Loucy (cell line): ENCODE measurements at regions not wholly inside any gene's neighbourhood (a gene's known extent, or its start where the extent isn't known, plus 50 kb on each side); places are given as distances from the start of the nearest gene placed in this dataset.

Experiments used
- H2AFZ ChIP-seq: fragments of 200-600 bp; sonication (generic); 2 replicates; pipeline ENCODE4 v1.6.0; 2016; ENCODE audit warnings: antibody characterized with exemption, mild to moderate bottlenecking, low read length, moderate library complexity
- H3F3A ChIP-seq: fragments of 200-600 bp; 2 replicates; pipeline ENCODE4 v1.6.0; 2016; ENCODE audit warnings: antibody characterized with exemption, low read depth, mild to moderate bottlenecking
- H3K27me3 ChIP-seq: fragments of 200-600 bp; sonication (generic); 2 replicates; pipeline ENCODE4 v1.6.1; 2014; ENCODE audit warnings: low read length, mild to moderate bottlenecking; ENCODE audit not compliant: insufficient read depth, poor library complexity, severe bottlenecking
- H3K36me3 ChIP-seq: fragments of 200-600 bp; sonication (generic); 2 replicates; pipeline ENCODE4 v1.6.1; 2016; ENCODE audit warnings: low read length; ENCODE audit not compliant: insufficient read depth
- H3K4me1 ChIP-seq: fragments of 200-600 bp; sonication (generic); 2 replicates; pipeline ENCODE4 v1.5.1; 2014; ENCODE audit warnings: low read length, mild to moderate bottlenecking; ENCODE audit not compliant: insufficient read depth, poor library complexity, severe bottlenecking
- H3K4me2 ChIP-seq: fragments of 200-600 bp; sonication (generic); 2 replicates; pipeline ENCODE4 v1.6.0; 2014; ENCODE audit warnings: antibody characterized with exemption, low read length, low read depth, mild to moderate bottlenecking; ENCODE audit not compliant: poor library complexity, severe bottlenecking
- H3K4me3 ChIP-seq: fragments of 200-600 bp; sonication (generic); 2 replicates; pipeline ENCODE4 v1.5.1; 2014; ENCODE audit warnings: low read length, mild to moderate bottlenecking, mixed read lengths; ENCODE audit not compliant: poor library complexity, severe bottlenecking
- H3K79me2 ChIP-seq: fragments of 200-600 bp; sonication (generic); 2 replicates; pipeline ENCODE4 v1.6.1; 2014; ENCODE audit warnings: low read length; ENCODE audit not compliant: insufficient read depth
- H3K9ac ChIP-seq: fragments of 200-600 bp; sonication (generic); 2 replicates; pipeline ENCODE4 v1.6.0; 2014; ENCODE audit warnings: mild to moderate bottlenecking, low read depth, low read length, moderate library complexity; ENCODE audit not compliant: poor library complexity, severe bottlenecking
- H3K9me2 ChIP-seq: fragments of 200-600 bp; sonication (generic); replicated peaks from 2 replicates; pipeline ENCODE4 v1.6.1; 2016; ENCODE audit warnings: low read depth, low read length, mixed read lengths
- H3K9me3 ChIP-seq: fragments of 200-600 bp; sonication (generic); 2 replicates; pipeline ENCODE4 v1.6.1; 2014; ENCODE audit warnings: mild to moderate bottlenecking, antibody characterized with exemption, low read length, low read depth; ENCODE audit not compliant: insufficient read depth
- H4K20me1 ChIP-seq: fragments of 200-600 bp; sonication (generic); 2 replicates; pipeline ENCODE4 v1.6.0; 2014; ENCODE audit warnings: antibody characterized with exemption, low read length, mild to moderate bottlenecking; ENCODE audit not compliant: insufficient read depth, poor library complexity, severe bottlenecking
- EZH2phosphoT487 ChIP-seq: fragments of 200-600 bp; IDR thresholded peaks from 2 replicates; pipeline ENCODE4 v1.6.1; 2018; ENCODE audit warnings: antibody characterized with exemption, mild to moderate bottlenecking, moderate library complexity, borderline replicate concordance
- TF ChIP-seq, protein P1 (sequence below): fragments of 200-600 bp; sonication (generic); conservative IDR thresholded peaks from 2 replicates; pipeline ENCODE4 v1.5.1; 2014; ENCODE audit warnings: mild to moderate bottlenecking, antibody characterized with exemption, low read length

- Histone ChIP-seq H3K9ac (no peak overlapping the region), H3K9me2 (no peaks in the 10 kb centered on the region), H3K4me1 (peaks cover 9% of the 10 kb centered on the region), H3K9me3 (no peaks in the 10 kb centered on the region), H3K4me2 (no peak overlapping the region), H4K20me1 (no peaks in the 10 kb centered on the region), H3K27me3 (no peaks in the 10 kb centered on the region), H3K36me3 (no peaks in the 10 kb centered on the region), H2AFZ (no peak overlapping the region), H3K4me3 (no peak overlapping the region), H3K79me2 (peaks cover 3% of the 10 kb centered on the region; the same call in 1 of the 2 replicates), H3F3A (no peaks in the 10 kb centered on the region)
- TF ChIP-seq, protein P1, sequence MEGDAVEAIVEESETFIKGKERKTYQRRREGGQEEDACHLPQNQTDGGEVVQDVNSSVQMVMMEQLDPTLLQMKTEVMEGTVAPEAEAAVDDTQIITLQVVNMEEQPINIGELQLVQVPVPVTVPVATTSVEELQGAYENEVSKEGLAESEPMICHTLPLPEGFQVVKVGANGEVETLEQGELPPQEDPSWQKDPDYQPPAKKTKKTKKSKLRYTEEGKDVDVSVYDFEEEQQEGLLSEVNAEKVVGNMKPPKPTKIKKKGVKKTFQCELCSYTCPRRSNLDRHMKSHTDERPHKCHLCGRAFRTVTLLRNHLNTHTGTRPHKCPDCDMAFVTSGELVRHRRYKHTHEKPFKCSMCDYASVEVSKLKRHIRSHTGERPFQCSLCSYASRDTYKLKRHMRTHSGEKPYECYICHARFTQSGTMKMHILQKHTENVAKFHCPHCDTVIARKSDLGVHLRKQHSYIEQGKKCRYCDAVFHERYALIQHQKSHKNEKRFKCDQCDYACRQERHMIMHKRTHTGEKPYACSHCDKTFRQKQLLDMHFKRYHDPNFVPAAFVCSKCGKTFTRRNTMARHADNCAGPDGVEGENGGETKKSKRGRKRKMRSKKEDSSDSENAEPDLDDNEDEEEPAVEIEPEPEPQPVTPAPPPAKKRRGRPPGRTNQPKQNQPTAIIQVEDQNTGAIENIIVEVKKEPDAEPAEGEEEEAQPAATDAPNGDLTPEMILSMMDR: no peak
- no peak for TF ChIP-seq EZH2phosphoT487
These were observed 128.2 kb downstream of the SPAG6 start for GRCh38 chr10:22473459-22473858.

GRCh38 chr10:22475651-22476600 is 130.6 kb downstream of the SPAG6 start:
- Histone ChIP-seq H3K9ac (no peak overlapping the region), H3K4me3 (peak overlapping the region; percentile 15), H3F3A (no peaks in the 10 kb centered on the region), H4K20me1 (no peaks in the 10 kb centered on the region), H3K9me3 (no peaks in the 10 kb centered on the region), H3K79me2 (peaks cover 3% of the 10 kb centered on the region; the same call in 1 of the 2 replicates), H3K36me3 (no peaks in the 10 kb centered on the region), H3K4me2 (no peak overlapping the region), H3K27me3 (no peaks in the 10 kb centered on the region), H3K4me1 (peaks cover 27% of the 10 kb centered on the region), H3K9me2 (no peaks in the 10 kb centered on the region), H2AFZ (no peak overlapping the region)
- TF ChIP-seq EZH2phosphoT487: no peak
- TF ChIP-seq, protein P1: no peak

DNA sequence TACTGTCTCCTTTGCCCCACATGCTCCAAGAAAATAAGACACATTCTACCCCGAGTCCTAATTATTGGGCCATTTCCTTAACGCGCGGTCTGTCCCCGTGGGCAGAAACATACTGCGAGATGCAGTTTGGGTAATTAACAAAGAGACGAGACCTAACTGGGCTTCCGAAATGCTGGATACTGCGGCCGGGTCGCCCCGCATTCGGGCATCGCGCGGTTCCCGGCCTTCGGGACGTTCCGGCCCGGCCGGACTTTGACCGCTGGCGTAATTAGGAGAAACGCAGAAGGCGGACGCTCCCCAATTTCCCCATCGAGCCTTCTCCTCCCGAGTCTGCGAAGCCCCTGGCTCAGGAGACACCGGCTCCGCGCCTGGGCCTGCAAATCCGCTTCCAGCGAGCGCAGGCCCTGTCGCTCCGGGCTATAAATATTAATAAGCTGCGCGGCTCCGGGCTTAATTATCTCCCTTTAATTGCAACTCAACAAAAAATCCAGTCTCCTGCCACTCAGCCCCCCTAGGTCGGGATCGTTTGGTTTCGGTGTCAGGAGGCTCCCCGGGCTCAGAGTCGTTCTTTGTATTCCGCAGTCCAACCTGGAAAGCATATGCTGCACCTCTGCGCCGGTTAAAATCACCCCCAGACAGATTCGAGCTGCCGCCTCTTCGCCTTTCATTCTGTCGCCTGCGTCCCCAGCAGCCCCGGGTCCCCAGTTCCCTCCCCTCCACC is 131.5 kb downstream of the SPAG6 start:
- H3K4me1 ChIP-seq: peaks cover 31% of the 10 kb centered on the region
- no peaks in the 10 kb centered on the region for H4K20me1 ChIP-seq
- TF ChIP-seq, protein P1: no peak
- TF ChIP-seq EZH2phosphoT487: no peak
- H3K9me3 ChIP-seq: no peaks in the 10 kb centered on the region
- no peaks in the 10 kb centered on the region for H3K27me3 ChIP-seq
- no peak overlapping the region for H3K4me2 ChIP-seq
- no peaks in the 10 kb centered on the region for H3F3A ChIP-seq
- H3K36me3 ChIP-seq: no peaks in the 10 kb centered on the region
- no peak overlapping the region for H3K4me3 ChIP-seq
- H3K9ac ChIP-seq: no peak overlapping the region
- H2AFZ ChIP-seq: no peak overlapping the region
- H3K9me2 ChIP-seq: no peaks in the 10 kb centered on the region
- peaks cover 3% of the 10 kb centered on the region; the same call in 1 of the 2 replicates for H3K79me2 ChIP-seq
